ENCODE measurements at regions not wholly inside any gene's neighbourhood (a gene's known extent, or its start where the extent isn't known, plus 50 kb on each side); places are given as distances from the start of the nearest gene placed in this dataset.

DNA sequence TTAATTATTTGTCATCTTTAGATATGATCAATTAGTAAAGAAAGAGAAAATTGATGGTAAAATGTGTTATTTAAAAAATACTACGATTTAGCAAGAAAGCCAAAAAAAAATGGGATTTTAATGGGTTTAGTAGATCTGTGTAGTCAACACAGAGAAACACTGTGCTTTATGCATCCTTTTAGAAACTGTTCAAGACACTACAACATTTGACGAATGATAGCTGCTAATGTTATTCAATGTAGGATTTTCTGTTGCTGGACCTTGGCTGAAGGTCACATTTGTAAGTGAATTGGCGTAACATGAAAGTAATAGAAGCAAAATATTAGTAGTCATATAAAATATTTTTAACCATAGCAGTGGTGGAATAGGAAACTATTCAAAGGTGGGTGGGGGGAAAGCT, 1293.9 kb downstream of the NCAM2 start:
- ChIA-PET POLR2A (no interaction called here), CTCF (no interaction called here)
- no peak overlapping the region for H3K27ac ChIP-seq (ENCODE audit: low read depth in 1 of 2, low read length in 2 of 2)
- no peak for ATAC-seq (ENCODE audit: poor library complexity)
- Mint-ChIP-seq H3K4me3 (no peak overlapping the region), H3K27ac (no peak overlapping the region), H3K36me3 (ENCODE audit: low read depth) (no peaks in the 10 kb centered on the region), H3K9me3 (peaks cover 3% of the 10 kb centered on the region), H3K27me3 (no peaks in the 10 kb centered on the region), H3K4me1 (ENCODE audit: low read depth) (peaks cover 21% of the 10 kb centered on the region)
- H3K4me1 ChIP-seq (ENCODE audit: insufficient read depth, low read length) = no peaks in the 10 kb centered on the region
- no peak overlapping the region for H3K4me3 ChIP-seq (ENCODE audit: low read length)
- no peaks in the 10 kb centered on the region for H3K27me3 ChIP-seq (ENCODE audit: control insufficient read depth in 1 of 2, insufficient read depth in 2 of 2, low read length in 2 of 2)
- no peaks in the 10 kb centered on the region for H3K36me3 ChIP-seq (ENCODE audit: insufficient read depth, low read length)
- TF ChIP-seq, protein P1, sequence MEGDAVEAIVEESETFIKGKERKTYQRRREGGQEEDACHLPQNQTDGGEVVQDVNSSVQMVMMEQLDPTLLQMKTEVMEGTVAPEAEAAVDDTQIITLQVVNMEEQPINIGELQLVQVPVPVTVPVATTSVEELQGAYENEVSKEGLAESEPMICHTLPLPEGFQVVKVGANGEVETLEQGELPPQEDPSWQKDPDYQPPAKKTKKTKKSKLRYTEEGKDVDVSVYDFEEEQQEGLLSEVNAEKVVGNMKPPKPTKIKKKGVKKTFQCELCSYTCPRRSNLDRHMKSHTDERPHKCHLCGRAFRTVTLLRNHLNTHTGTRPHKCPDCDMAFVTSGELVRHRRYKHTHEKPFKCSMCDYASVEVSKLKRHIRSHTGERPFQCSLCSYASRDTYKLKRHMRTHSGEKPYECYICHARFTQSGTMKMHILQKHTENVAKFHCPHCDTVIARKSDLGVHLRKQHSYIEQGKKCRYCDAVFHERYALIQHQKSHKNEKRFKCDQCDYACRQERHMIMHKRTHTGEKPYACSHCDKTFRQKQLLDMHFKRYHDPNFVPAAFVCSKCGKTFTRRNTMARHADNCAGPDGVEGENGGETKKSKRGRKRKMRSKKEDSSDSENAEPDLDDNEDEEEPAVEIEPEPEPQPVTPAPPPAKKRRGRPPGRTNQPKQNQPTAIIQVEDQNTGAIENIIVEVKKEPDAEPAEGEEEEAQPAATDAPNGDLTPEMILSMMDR (IDR thresholded peaks at IDR 0.05) = no peak
- intact Hi-C loops (cut with DNase I, micrococcal nuclease) = no loop called here
- DNase-seq = no peak
- peaks cover 0 to 11% of the 10 kb centered on the region in 2 experiments for H3K9me3 ChIP-seq (ENCODE audit: control insufficient read depth in 1 of 2, insufficient read depth in 1 of 2, low read length in 2 of 2)

DNA sequence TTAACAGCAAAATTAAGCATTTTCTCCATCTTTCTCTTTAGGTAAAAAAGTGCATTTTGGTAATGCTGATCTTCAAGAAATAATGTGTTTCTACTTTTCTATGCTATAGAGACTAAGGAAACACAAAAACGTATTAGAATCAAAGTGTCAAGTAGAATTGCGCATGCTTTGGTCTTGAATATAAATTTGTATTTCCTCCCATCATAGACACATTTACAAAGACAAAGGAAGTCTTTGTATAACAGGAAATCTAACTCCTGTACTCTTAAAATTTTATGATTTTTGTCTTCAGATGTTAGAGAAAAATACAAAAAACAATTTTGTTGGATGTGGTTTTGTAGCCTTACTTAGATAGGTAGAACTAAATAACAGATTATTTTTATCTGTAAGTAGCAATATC, 1299.4 kb downstream of the NCAM2 start:
- DNase-seq = no peak
- intact Hi-C loops (cut with DNase I, micrococcal nuclease) = no loop called here
- ChIA-PET CTCF (no interaction called here), POLR2A (no interaction called here)
- TF ChIP-seq, protein P1 (IDR thresholded peaks at IDR 0.05) = no peak
- H3K9me3 ChIP-seq (ENCODE audit: control insufficient read depth in 1 of 2, insufficient read depth in 1 of 2, low read length in 2 of 2) = peaks cover 0 to 6% of the 10 kb centered on the region in 2 experiments
- H3K27ac Mint-ChIP-seq = peak overlapping the region; percentile 66
- H3K36me3 ChIP-seq (ENCODE audit: insufficient read depth, low read length) = no peaks in the 10 kb centered on the region
- peaks cover 27% of the 10 kb centered on the region for H3K4me1 Mint-ChIP-seq (ENCODE audit: low read depth)
- H3K9me3 Mint-ChIP-seq = peaks cover 4% of the 10 kb centered on the region
- no peak overlapping the region for H3K27ac ChIP-seq (ENCODE audit: low read depth in 1 of 2, low read length in 2 of 2)
- ATAC-seq (ENCODE audit: poor library complexity) = peak; percentile 44
- H3K4me3 Mint-ChIP-seq = peak overlapping the region; percentile 57
- H3K27me3 Mint-ChIP-seq = no peaks in the 10 kb centered on the region
- no peaks in the 10 kb centered on the region for H3K36me3 Mint-ChIP-seq (ENCODE audit: low read depth)
- H3K4me1 ChIP-seq (ENCODE audit: insufficient read depth, low read length) = no peaks in the 10 kb centered on the region
- H3K4me3 ChIP-seq (ENCODE audit: low read length) = no peak overlapping the region
- no peaks in the 10 kb centered on the region for H3K27me3 ChIP-seq (ENCODE audit: control insufficient read depth in 1 of 2, insufficient read depth in 2 of 2, low read length in 2 of 2)

DNA sequence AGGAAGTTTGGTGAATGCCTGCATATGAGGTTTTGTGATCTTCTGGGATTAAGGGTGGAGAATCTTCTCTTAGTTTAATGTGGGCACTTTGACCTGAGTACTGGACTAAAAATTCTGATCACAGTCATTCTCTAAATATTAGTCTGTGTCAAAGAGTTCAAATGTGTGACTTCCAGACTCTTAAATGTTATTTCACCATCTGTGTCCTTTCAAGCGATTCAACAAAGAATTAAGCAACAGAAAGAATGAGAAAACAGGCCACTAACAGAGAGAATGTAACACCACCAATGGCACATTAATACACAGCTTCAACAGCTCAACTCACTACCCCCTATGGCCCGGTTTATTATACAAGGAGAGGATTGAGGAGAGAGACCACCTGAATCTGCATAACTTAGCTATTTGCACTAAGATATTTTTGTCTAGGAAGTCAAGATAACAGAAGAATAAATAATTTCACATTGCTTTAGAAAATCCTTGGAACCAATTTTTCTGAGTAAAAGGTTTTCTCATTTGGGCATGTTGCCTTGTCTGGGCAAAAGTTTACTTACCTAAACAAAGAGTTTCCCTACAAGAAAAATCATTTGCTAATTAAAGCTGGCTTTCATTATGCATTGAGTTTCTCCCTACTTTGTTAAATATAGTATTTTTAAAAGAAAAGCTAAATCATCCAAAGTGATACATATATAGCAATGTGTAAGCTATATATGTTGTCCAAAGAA, 1313.7 kb downstream of the NCAM2 start:
- no peaks in the 10 kb centered on the region for H3K4me1 ChIP-seq (ENCODE audit: insufficient read depth, low read length)
- no peaks in the 10 kb centered on the region for H3K36me3 ChIP-seq (ENCODE audit: insufficient read depth, low read length)
- H3K27ac ChIP-seq (ENCODE audit: low read depth in 1 of 2, low read length in 2 of 2) = no peak overlapping the region
- no peaks in the 10 kb centered on the region for H3K4me1 Mint-ChIP-seq (ENCODE audit: low read depth)
- H3K36me3 Mint-ChIP-seq (ENCODE audit: low read depth) = no peaks in the 10 kb centered on the region
- no peaks in the 10 kb centered on the region for H3K9me3 ChIP-seq (ENCODE audit: control insufficient read depth in 1 of 2, insufficient read depth in 1 of 2, low read length in 2 of 2)
- TF ChIP-seq, protein P1 (IDR thresholded peaks at IDR 0.05) = no peak
- DNase-seq (no peak), ATAC-seq (ENCODE audit: poor library complexity) (no peak)
- ChIA-PET CTCF (interaction anchor here (1.0 kb wide), 1 partner anchor 16 kb away, joined by 3 read pairs; no protein-coding TSS in a partner anchor), POLR2A (no interaction called here)
- peaks cover 4% of the 10 kb centered on the region for H3K9me3 Mint-ChIP-seq
- no peaks in the 10 kb centered on the region for H3K27me3 ChIP-seq (ENCODE audit: control insufficient read depth in 1 of 2, insufficient read depth in 2 of 2, low read length in 2 of 2)
- intact Hi-C loops (cut with DNase I, micrococcal nuclease) = no loop called here
- no peaks in the 10 kb centered on the region for H3K27me3 Mint-ChIP-seq
- no peak overlapping the region for H3K4me3 ChIP-seq (ENCODE audit: low read length)
- no peak overlapping the region for H3K4me3 Mint-ChIP-seq
- no peak overlapping the region for H3K27ac Mint-ChIP-seq

Data from CD4-positive, alpha-beta T cell (primary cell).